Peyer's patch (tissue), 4 donors: ENCODE measurements at regions not wholly inside any gene's neighbourhood (a gene's known extent, or its start where the extent isn't known, plus 50 kb on each side); places are given as distances from the start of the nearest gene placed in this dataset.

ENCODE experiments used
- DNase-seq, 3 donors: peaks; one replicate each; pipeline ENCODE4 v3.0.0-alpha.2; 2017 to 2019
- H3K27ac ChIP-seq, 4 donors: fragments of 200-600 bp; sonication (generic); one replicate each; pipeline ENCODE4 v1.5.1; 2016 to 2019
- H3K27me3 ChIP-seq, 2 donors: fragments of 200-600 bp; sonication (generic); one replicate each; pipeline ENCODE4 v1.5.1; 2019
- H3K36me3 ChIP-seq, 3 donors: fragments of 200-600 bp; sonication (generic); one replicate each; pipeline ENCODE4 v1.5.1; 2016 to 2019
- H3K4me1 ChIP-seq, 4 donors: fragments of 200-600 bp; sonication (generic); one replicate each; pipeline ENCODE4 v1.5.1; 2016 to 2019
- H3K4me3 ChIP-seq, 4 donors: fragments of 200-600 bp; sonication (generic); 1 replicate in 3 of 4; 2 replicates in 1 of 4; pipeline ENCODE4 v1.5.1; 2016 to 2019; ENCODE audit warnings: mild to moderate bottlenecking in 1 of 4
- H3K9me3 ChIP-seq, 4 donors: fragments of 200-600 bp; sonication (generic); one replicate each; pipeline ENCODE4 v1.5.1; 2016 to 2019; ENCODE audit warnings: mild to moderate bottlenecking in 1 of 4
- POLR2A ChIP-seq, 2 donors: fragments of 450-650 bp; IDR thresholded peaks; one replicate each; pipeline ENCODE4 v1.5.1; 2017; ENCODE audit warnings: antibody characterized with exemption in 2 of 2, mild to moderate bottlenecking in 2 of 2, moderate library complexity in 2 of 2
- TF ChIP-seq, protein P1 (sequence below), 6 experiments: fragments of 450-650 bp in 4 of 6; fragments of 200-600 bp in 2 of 6; sonication (generic) in 1 of 6; IDR thresholded peaks; one replicate each; pipeline ENCODE4 v1.5.1; 2017 to 2019; ENCODE audit warnings: antibody characterized with exemption in 6 of 6, mild to moderate bottlenecking in 3 of 6, moderate library complexity in 1 of 6

- H3K4me3 ChIP-seq: no peak overlapping the region
- DNase-seq: no peak
- no peaks in the 10 kb centered on the region for H3K9me3 ChIP-seq
- TF ChIP-seq POLR2A (IDR thresholded peaks at IDR 0.05): no peak
- TF ChIP-seq, protein P1, sequence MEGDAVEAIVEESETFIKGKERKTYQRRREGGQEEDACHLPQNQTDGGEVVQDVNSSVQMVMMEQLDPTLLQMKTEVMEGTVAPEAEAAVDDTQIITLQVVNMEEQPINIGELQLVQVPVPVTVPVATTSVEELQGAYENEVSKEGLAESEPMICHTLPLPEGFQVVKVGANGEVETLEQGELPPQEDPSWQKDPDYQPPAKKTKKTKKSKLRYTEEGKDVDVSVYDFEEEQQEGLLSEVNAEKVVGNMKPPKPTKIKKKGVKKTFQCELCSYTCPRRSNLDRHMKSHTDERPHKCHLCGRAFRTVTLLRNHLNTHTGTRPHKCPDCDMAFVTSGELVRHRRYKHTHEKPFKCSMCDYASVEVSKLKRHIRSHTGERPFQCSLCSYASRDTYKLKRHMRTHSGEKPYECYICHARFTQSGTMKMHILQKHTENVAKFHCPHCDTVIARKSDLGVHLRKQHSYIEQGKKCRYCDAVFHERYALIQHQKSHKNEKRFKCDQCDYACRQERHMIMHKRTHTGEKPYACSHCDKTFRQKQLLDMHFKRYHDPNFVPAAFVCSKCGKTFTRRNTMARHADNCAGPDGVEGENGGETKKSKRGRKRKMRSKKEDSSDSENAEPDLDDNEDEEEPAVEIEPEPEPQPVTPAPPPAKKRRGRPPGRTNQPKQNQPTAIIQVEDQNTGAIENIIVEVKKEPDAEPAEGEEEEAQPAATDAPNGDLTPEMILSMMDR (IDR thresholded peaks at IDR 0.05): no peak
- H3K4me1 ChIP-seq: no peaks in the 10 kb centered on the region
- H3K36me3 ChIP-seq: no peaks in the 10 kb centered on the region
- H3K27me3 ChIP-seq: no peaks in the 10 kb centered on the region
- H3K27ac ChIP-seq: no peak overlapping the region
Measured at GRCh38 chr2:182577816-182578215, 138.2 kb upstream of the DNAJC10 start.

DNA sequence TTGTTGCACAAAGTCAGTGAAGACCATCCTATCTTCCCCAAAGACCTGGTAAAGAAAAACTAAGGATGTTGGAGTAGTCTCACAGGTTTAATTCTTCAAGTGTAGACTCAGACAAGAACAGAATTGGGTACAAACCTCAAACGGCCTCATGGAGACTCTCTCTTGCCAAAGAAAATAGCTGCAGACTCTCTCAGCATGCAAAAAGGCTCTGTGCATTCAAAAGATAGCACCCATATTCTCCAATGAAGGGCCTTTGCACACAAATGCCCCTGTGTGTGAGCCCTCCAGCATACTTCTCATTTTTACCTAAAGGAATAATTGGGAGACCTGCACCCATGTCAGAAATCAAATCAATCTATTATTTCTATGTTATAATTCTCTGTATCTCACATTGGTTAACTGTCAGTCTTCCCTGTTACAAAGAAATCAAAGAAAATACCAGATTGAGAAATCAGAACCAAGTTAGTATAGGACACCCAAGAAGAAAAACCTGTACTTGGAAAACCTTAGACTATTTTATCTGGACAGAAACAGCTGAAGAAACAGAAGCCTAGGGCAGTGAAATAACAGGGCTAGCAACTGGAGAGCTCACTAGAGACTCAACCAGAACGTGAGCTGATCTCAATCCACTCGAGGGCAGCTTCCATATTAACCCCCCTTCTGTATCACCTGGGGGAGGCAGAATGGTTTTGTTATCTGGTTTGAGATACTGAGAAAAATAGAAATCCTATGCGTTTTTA is 134.7 kb upstream of the DNAJC10 start:
- TF ChIP-seq POLR2A (IDR thresholded peaks at IDR 0.05): no peak
- TF ChIP-seq, protein P1 (IDR thresholded peaks at IDR 0.05): no peak
- Histone ChIP-seq H3K27me3 (no peaks in the 10 kb centered on the region), H3K4me3 (no peak overlapping the region), H3K9me3 (no peaks in the 10 kb centered on the region), H3K4me1 (no peaks in the 10 kb centered on the region), H3K27ac (no peak overlapping the region), H3K36me3 (no peaks in the 10 kb centered on the region)
- DNase-seq: no peak

DNA sequence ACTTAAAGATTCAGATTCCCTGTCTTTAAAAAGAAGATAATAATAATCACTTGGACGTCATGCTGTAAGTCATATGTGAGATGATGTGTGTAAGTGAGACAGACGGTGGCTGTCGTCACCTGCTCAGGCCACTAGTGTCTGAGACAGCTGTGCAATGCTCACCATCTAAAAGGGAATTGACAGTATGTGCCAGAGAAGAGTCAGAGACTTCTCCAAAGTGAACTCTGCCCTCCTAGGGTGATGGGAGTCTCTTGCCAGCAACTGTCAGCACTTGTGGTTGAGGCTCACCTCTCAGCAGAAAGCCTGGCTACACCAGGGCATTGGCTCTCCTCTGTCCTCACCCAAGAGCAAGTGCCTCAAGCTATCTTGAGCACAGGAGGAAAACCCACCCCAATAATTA is 131.6 kb upstream of the DNAJC10 start:
- Histone ChIP-seq H3K4me3 (no peak overlapping the region), H3K9me3 (no peaks in the 10 kb centered on the region), H3K27ac (no peak overlapping the region), H3K36me3 (no peaks in the 10 kb centered on the region), H3K4me1 (no peaks in the 10 kb centered on the region), H3K27me3 (no peaks in the 10 kb centered on the region)
- DNase-seq: no peak
- no peak for TF ChIP-seq POLR2A (IDR thresholded peaks at IDR 0.05)
- TF ChIP-seq, protein P1 (IDR thresholded peaks at IDR 0.05): no peak

GRCh38 chr2:182585001-182585400 is 131.1 kb upstream of the DNAJC10 start:
- H3K27me3 ChIP-seq: no peaks in the 10 kb centered on the region
- H3K4me1 ChIP-seq: no peaks in the 10 kb centered on the region
- no peak overlapping the region for H3K27ac ChIP-seq
- TF ChIP-seq POLR2A (IDR thresholded peaks at IDR 0.05): no peak
- TF ChIP-seq, protein P1 (IDR thresholded peaks at IDR 0.05): no peak
- H3K36me3 ChIP-seq: no peaks in the 10 kb centered on the region
- no peak overlapping the region for H3K4me3 ChIP-seq
- H3K9me3 ChIP-seq: no peaks in the 10 kb centered on the region
- DNase-seq: no peak

DNA sequence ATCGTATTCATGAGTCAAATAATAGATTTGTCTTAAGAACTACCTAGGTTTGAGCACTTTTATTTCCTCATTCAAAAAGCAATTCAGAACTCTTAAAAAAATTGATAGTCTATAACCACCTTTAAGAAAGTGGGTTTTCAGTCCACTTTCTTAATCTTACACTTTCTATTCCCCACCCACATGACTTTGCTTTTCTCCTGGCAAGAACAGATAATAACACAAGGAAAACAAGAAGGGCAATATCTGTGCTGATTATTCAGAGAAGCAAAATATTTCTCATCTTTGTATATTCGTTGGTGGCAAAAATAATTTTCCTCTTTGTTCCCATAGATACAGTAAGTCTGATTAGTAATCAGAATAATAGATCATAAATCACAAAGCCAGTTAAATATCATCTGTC is 130.6 kb upstream of the DNAJC10 start:
- Histone ChIP-seq H3K27me3 (no peaks in the 10 kb centered on the region), H3K4me3 (no peak overlapping the region), H3K4me1 (no peaks in the 10 kb centered on the region), H3K27ac (no peak overlapping the region), H3K36me3 (no peaks in the 10 kb centered on the region), H3K9me3 (no peaks in the 10 kb centered on the region)
- no peak for TF ChIP-seq POLR2A (IDR thresholded peaks at IDR 0.05)
- TF ChIP-seq, protein P1 (IDR thresholded peaks at IDR 0.05): no peak
- DNase-seq: no peak
